PC-3 (cell line): ENCODE measurements at regions not wholly inside any gene's neighbourhood (a gene's known extent, or its start where the extent isn't known, plus 50 kb on each side); places are given as distances from the start of the nearest gene placed in this dataset.

Experiments used
- EZH2phosphoT487 ChIP-seq: fragments of 300-600 bp; sonication (generic); IDR thresholded peaks from 2 replicates; pipeline ENCODE4 v1.6.1; 2018; ENCODE audit warnings: mild to moderate bottlenecking, antibody characterized with exemption, low read length, borderline replicate concordance
- TF ChIP-seq, protein P1 (sequence below): fragments of 300-600 bp; sonication (generic); conservative IDR thresholded peaks from 2 replicates; pipeline ENCODE4 v1.5.1; 2017; ENCODE audit warnings: antibody characterized with exemption, low read depth, mild to moderate bottlenecking, low read length

DNA sequence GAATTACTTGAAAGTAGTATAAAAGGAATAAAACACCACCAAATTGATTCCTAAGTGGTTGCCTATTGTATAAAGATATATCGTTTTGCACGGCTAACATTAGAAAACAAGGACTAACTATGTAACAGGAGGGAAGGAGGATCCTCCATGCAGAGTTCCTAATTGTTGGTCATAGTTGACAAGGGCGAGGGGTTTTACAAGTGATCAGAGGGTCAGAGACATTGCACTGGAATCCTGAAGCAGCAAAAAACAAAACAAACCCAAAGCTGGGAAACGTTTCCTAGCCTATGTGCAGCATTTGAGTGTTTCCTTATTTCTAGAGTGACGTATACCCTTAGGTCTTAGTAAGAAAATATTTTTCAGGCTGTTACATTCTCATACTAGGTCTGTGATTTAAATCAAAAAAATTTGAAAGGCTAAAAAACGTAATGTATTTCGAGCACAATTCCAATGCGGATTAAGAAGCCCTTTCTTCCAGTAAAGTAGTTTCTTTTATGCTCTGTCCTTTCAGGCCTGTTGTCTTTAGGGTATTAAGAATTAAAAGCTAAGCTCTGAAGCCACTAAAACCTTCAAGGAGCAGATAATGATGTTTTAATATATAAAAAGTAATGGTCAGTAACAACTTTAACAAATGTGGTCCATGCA, 373.8 kb upstream of the MMS22L start:
- TF ChIP-seq, protein P1, sequence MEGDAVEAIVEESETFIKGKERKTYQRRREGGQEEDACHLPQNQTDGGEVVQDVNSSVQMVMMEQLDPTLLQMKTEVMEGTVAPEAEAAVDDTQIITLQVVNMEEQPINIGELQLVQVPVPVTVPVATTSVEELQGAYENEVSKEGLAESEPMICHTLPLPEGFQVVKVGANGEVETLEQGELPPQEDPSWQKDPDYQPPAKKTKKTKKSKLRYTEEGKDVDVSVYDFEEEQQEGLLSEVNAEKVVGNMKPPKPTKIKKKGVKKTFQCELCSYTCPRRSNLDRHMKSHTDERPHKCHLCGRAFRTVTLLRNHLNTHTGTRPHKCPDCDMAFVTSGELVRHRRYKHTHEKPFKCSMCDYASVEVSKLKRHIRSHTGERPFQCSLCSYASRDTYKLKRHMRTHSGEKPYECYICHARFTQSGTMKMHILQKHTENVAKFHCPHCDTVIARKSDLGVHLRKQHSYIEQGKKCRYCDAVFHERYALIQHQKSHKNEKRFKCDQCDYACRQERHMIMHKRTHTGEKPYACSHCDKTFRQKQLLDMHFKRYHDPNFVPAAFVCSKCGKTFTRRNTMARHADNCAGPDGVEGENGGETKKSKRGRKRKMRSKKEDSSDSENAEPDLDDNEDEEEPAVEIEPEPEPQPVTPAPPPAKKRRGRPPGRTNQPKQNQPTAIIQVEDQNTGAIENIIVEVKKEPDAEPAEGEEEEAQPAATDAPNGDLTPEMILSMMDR, result no peak
- TF ChIP-seq EZH2phosphoT487, result no peak
